Caco-2 (cell line): ENCODE measurements at regions not wholly inside any gene's neighbourhood (a gene's known extent, or its start where the extent isn't known, plus 50 kb on each side); places are given as distances from the start of the nearest gene placed in this dataset.

Experiments
- BruUV-seq: library from RNA; stranded (reverse); fragments of 400-500 nt; replicated peaks from 2 replicates; lab custom pipeline; 2021; lab: Mats Ljungman, UMichigan
- CTCF ChIA-PET: fragments of 300-600 bp; sonication (Branson Sonifier 250); formaldehyde crosslinking; loops from one replicate; lab custom pipeline; 2022; ENCODE audit warnings: antibody characterized with exemption; lab: Charles Lee
- POLR2A ChIA-PET: fragments of 300-600 bp; sonication (Branson Sonifier 250); formaldehyde crosslinking; loops from one replicate; lab custom pipeline; 2022; ENCODE audit warnings: antibody characterized with exemption; lab: Charles Lee
- DNase-seq, 2 experiments: peaks; one replicate each; pipeline versions ENCODE4 v3.0.0 to v3.0.0-alpha.2; 2020 to 2022
- H3K27me3 ChIP-seq: replicated peaks from 2 replicates; pipeline ENCODE4 v1.6.0; 2011; ENCODE audit warnings: low read length; ENCODE audit not compliant: control insufficient read depth, insufficient read depth
- H3K36me3 ChIP-seq: 2 replicates; pipeline ENCODE4 v1.5.1; 2011; ENCODE audit warnings: low read length; ENCODE audit not compliant: control insufficient read depth, insufficient read depth
- H3K4me1 ChIP-seq: fragments of 250-450 bp; sonication (Bioruptor Pico); 2 replicates; pipeline ENCODE4 v1.5.1; 2020; ENCODE audit warnings: mild to moderate bottlenecking
- H3K4me3 ChIP-seq: 2 replicates; pipeline ENCODE4 v1.5.1; 2011; ENCODE audit warnings: low read depth, mild to moderate bottlenecking, control low read depth, low read length
- H3K9me3 ChIP-seq: fragments of 250-450 bp; sonication (Bioruptor Pico); 2 replicates; pipeline ENCODE4 v1.5.1; 2020; ENCODE audit warnings: mild to moderate bottlenecking, moderate library complexity
- H3K27ac Mint-ChIP-seq: one replicate; pipeline ENCODE4 v1.8.0; 2022; ENCODE audit warnings: mixed read lengths; ENCODE audit not compliant: unreplicated experiment
- H3K27me3 Mint-ChIP-seq: one replicate; pipeline ENCODE4 v1.8.0; 2022; ENCODE audit warnings: mixed read lengths; ENCODE audit not compliant: insufficient read depth, unreplicated experiment
- H3K36me3 Mint-ChIP-seq: one replicate; pipeline ENCODE4 v1.8.0; 2022; ENCODE audit warnings: mild to moderate bottlenecking, mixed read lengths; ENCODE audit not compliant: insufficient read depth, unreplicated experiment
- H3K4me1 Mint-ChIP-seq: one replicate; pipeline ENCODE4 v1.8.0; 2022; ENCODE audit warnings: low read depth, mixed read lengths; ENCODE audit not compliant: unreplicated experiment
- H3K4me3 Mint-ChIP-seq: one replicate; pipeline ENCODE4 v1.8.0; 2022; ENCODE audit warnings: mild to moderate bottlenecking, moderate library complexity, mixed read lengths; ENCODE audit not compliant: unreplicated experiment
- H3K9me3 Mint-ChIP-seq: one replicate; pipeline ENCODE4 v1.8.0; 2022; ENCODE audit warnings: mixed read lengths; ENCODE audit not compliant: unreplicated experiment
- intact Hi-C: fragments of 100-400 bp; cut with micrococcal nuclease; formaldehyde crosslinking; loops from one replicate; pipeline ENCODE4 v1.10.0; 2022; ENCODE audit not compliant: unreplicated experiment
- TF ChIP-seq, protein P1 (sequence below), 2 experiments: fragments of 200-600 bp in 1 of 2; IDR thresholded peaks; 1 replicate in 1 of 2; 2 replicates in 1 of 2; pipeline versions ENCODE4 v1.5.1 to v1.8.0; 2011 to 2022; ENCODE audit warnings: antibody characterized with exemption in 1 of 2, control low read depth in 1 of 2, inconsistent platforms in 1 of 2, low read depth in 1 of 2, low read length in 1 of 2, mild to moderate bottlenecking in 1 of 2, moderate library complexity in 1 of 2; ENCODE audit not compliant: insufficient read depth in 1 of 2, severe bottlenecking in 1 of 2, unreplicated experiment in 1 of 2

DNA sequence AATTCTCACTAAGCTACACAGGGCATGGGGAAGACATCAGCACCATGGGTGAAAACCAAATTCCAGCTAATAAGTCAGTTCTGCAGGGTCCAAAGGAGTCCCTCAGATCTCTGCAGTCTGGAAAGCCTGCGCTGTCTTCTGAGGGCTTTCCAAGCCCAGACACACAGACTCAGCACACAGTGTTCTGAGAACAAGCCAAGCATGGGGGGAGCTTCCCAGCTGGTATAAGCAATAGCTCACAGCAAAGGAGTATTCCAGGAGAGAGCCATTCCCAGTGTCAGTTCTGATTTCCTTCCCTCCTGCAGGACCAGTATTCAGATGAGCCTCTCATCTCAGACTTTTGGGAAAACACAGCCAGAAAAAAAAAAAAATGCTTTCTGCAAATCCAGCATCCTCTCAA, 370.8 kb downstream of the TNS1 start:
- TF ChIP-seq, protein P1, sequence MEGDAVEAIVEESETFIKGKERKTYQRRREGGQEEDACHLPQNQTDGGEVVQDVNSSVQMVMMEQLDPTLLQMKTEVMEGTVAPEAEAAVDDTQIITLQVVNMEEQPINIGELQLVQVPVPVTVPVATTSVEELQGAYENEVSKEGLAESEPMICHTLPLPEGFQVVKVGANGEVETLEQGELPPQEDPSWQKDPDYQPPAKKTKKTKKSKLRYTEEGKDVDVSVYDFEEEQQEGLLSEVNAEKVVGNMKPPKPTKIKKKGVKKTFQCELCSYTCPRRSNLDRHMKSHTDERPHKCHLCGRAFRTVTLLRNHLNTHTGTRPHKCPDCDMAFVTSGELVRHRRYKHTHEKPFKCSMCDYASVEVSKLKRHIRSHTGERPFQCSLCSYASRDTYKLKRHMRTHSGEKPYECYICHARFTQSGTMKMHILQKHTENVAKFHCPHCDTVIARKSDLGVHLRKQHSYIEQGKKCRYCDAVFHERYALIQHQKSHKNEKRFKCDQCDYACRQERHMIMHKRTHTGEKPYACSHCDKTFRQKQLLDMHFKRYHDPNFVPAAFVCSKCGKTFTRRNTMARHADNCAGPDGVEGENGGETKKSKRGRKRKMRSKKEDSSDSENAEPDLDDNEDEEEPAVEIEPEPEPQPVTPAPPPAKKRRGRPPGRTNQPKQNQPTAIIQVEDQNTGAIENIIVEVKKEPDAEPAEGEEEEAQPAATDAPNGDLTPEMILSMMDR (IDR thresholded peaks at IDR 0.05; ENCODE audit: insufficient read depth in 1 of 2, low read depth in 1 of 2, low read length in 1 of 2, severe bottlenecking in 1 of 2, unreplicated experiment in 1 of 2) = no peak
- no peaks in the 10 kb centered on the region for H3K4me1 ChIP-seq
- CTCF ChIA-PET = interaction anchor here (0.5 kb wide), 1 partner anchor 57 kb away, joined by 4 read pairs; no protein-coding TSS in a partner anchor
- no peak for DNase-seq
- intact Hi-C loops = no loop called here
- H3K4me3 ChIP-seq = no peak overlapping the region
- H3K36me3 Mint-ChIP-seq = no peaks in the 10 kb centered on the region
- no peaks in the 10 kb centered on the region for H3K36me3 ChIP-seq
- no TSS peak for BruUV-seq
- no peaks in the 10 kb centered on the region for H3K27me3 Mint-ChIP-seq
- POLR2A ChIA-PET = no interaction called here
- no peaks in the 10 kb centered on the region for H3K4me1 Mint-ChIP-seq
- H3K9me3 Mint-ChIP-seq = no peaks in the 10 kb centered on the region
- H3K9me3 ChIP-seq = no peaks in the 10 kb centered on the region
- no peak overlapping the region for H3K27ac Mint-ChIP-seq
- no peaks in the 10 kb centered on the region for H3K27me3 ChIP-seq
- no peak overlapping the region for H3K4me3 Mint-ChIP-seq

DNA sequence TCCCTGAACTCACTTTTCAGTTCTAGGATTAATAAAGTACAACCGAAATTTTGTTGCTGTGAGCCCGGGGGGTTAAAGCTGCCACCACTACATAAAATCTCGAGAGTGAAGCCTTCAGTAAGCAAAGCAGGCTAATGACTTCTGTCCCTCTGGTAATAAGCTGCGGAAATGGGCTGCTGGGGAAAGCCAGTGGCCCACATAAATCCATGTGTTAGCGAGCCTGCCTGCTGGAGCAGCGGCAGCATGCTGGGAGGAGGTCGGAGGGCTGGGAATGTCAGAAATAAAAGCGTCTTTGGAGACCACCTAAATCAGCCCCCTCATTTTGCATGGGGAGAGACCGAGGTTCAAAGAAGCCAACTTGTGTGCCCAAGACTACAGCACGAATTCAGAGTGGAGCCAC, 371.7 kb downstream of the TNS1 start:
- Histone ChIP-seq H3K4me3 (no peak overlapping the region), H3K9me3 (no peaks in the 10 kb centered on the region), H3K4me1 (no peaks in the 10 kb centered on the region), H3K27me3 (no peaks in the 10 kb centered on the region), H3K36me3 (no peaks in the 10 kb centered on the region)
- no peak for DNase-seq
- no TSS peak for BruUV-seq
- POLR2A ChIA-PET = no interaction called here
- Mint-ChIP-seq H3K4me1 (no peaks in the 10 kb centered on the region), H3K27ac (no peak overlapping the region), H3K4me3 (no peak overlapping the region), H3K27me3 (no peaks in the 10 kb centered on the region), H3K9me3 (no peaks in the 10 kb centered on the region), H3K36me3 (no peaks in the 10 kb centered on the region)
- TF ChIP-seq, protein P1 (IDR thresholded peaks at IDR 0.05; ENCODE audit: insufficient read depth in 1 of 2, low read depth in 1 of 2, low read length in 1 of 2, severe bottlenecking in 1 of 2, unreplicated experiment in 1 of 2) = no peak
- CTCF ChIA-PET = no interaction called here
- intact Hi-C loops = no loop called here

DNA sequence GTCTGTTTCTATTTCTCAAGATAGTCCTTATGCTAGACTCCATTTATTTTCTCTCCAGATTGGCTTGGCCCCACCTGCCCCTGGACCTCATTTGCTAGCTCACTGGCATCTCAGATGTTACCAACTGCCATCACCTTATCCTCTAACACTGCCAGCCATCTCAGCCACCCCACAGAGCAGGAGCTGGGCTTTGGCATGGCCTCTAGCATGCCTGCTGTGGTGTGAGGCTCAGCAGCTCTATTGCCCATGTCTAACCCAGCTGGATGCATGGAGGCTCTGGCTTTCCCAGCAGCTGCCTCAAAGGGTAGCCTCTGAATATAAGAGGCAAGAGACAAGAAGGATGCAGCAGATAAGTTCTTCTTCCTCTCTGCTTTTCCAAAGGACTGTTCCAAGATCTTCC, 373.4 kb downstream of the TNS1 start:
- H3K4me1 Mint-ChIP-seq = no peaks in the 10 kb centered on the region
- ChIA-PET POLR2A (no interaction called here), CTCF (no interaction called here)
- no peak for DNase-seq
- H3K9me3 Mint-ChIP-seq = no peaks in the 10 kb centered on the region
- intact Hi-C loops = no loop called here
- Histone ChIP-seq H3K4me1 (no peaks in the 10 kb centered on the region), H3K9me3 (no peaks in the 10 kb centered on the region), H3K27me3 (no peaks in the 10 kb centered on the region), H3K36me3 (no peaks in the 10 kb centered on the region), H3K4me3 (no peak overlapping the region)
- no peaks in the 10 kb centered on the region for H3K36me3 Mint-ChIP-seq
- TF ChIP-seq, protein P1 (IDR thresholded peaks at IDR 0.05; ENCODE audit: insufficient read depth in 1 of 2, low read depth in 1 of 2, low read length in 1 of 2, severe bottlenecking in 1 of 2, unreplicated experiment in 1 of 2) = no peak
- H3K27me3 Mint-ChIP-seq = no peaks in the 10 kb centered on the region
- no TSS peak for BruUV-seq
- H3K4me3 Mint-ChIP-seq = no peak overlapping the region
- H3K27ac Mint-ChIP-seq = no peak overlapping the region
